ENCODE measurements at regions not wholly inside any gene's neighbourhood (a gene's known extent, or its start where the extent isn't known, plus 50 kb on each side); places are given as distances from the start of the nearest gene placed in this dataset.

DNA sequence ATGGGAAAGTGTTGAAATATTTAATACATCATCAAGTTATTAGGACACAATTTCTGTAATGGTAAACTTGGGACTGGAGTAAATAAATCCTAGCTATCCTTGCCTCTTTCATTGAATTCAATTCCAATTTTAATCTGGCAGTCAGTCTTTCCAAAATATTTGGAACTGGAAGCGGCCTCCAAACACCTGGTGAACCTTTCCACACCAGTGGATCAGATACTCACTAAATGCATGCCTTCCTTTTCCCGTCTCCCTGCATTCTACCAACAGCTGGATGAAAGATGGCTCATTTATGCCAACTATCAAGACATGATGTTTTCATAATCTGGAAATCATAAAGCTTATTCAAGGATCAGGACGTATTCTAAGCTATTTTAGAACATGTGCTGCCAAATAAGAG lies 488.2 kb upstream of the SPHKAP start:
- H3K4me3 ChIP-seq (ENCODE audit: low read depth, low read length): no peak overlapping the region
- TF ChIP-seq, protein P1, sequence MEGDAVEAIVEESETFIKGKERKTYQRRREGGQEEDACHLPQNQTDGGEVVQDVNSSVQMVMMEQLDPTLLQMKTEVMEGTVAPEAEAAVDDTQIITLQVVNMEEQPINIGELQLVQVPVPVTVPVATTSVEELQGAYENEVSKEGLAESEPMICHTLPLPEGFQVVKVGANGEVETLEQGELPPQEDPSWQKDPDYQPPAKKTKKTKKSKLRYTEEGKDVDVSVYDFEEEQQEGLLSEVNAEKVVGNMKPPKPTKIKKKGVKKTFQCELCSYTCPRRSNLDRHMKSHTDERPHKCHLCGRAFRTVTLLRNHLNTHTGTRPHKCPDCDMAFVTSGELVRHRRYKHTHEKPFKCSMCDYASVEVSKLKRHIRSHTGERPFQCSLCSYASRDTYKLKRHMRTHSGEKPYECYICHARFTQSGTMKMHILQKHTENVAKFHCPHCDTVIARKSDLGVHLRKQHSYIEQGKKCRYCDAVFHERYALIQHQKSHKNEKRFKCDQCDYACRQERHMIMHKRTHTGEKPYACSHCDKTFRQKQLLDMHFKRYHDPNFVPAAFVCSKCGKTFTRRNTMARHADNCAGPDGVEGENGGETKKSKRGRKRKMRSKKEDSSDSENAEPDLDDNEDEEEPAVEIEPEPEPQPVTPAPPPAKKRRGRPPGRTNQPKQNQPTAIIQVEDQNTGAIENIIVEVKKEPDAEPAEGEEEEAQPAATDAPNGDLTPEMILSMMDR (IDR thresholded peaks at IDR 0.05; ENCODE audit: borderline replicate concordance, insufficient read depth, low read depth, low read length): no peak

GRCh38 chr2:228665232-228665631 lies 483.7 kb upstream of the SPHKAP start:
- TF ChIP-seq, protein P1 (IDR thresholded peaks at IDR 0.05; ENCODE audit: borderline replicate concordance, insufficient read depth, low read depth, low read length): no peak
- no peak overlapping the region for H3K4me3 ChIP-seq (ENCODE audit: low read depth, low read length)

- TF ChIP-seq, protein P1 (IDR thresholded peaks at IDR 0.05; ENCODE audit: borderline replicate concordance, insufficient read depth, low read depth, low read length): no peak
- H3K4me3 ChIP-seq (ENCODE audit: low read depth, low read length): no peak overlapping the region
These were observed 477.5 kb upstream of the SPHKAP start for GRCh38 chr2:228658998-228659397.

DNA sequence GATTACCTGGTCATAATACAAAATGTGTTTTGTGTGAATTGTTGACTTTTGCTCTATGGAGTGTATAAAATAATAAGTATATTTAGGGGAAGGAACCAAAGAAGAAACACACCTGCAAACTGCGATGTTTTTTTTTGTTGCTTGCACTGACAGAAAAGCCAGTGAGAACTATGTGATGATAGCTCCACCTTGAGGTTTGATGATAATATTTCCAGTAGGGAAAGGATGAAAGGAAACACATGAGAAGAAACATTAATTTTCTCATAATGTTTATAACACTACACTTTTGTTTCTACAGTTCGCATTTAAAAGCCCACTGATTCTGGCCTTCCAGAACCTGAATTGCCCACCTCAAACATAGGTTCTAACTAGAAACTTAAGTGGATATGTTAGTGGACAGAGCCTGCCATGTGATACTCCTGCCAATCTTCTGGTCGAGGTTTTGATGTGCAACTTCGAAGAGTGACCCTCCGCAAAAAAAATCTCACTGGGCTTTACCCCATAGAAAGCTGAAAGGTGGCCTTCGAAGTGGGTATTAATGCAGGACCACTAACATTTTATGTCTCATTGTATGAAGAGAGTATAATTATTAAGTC lies 476.4 kb upstream of the SPHKAP start:
- no peak overlapping the region for H3K4me3 ChIP-seq (ENCODE audit: low read depth, low read length)
- TF ChIP-seq, protein P1 (IDR thresholded peaks at IDR 0.05; ENCODE audit: borderline replicate concordance, insufficient read depth, low read depth, low read length): no peak

DNA sequence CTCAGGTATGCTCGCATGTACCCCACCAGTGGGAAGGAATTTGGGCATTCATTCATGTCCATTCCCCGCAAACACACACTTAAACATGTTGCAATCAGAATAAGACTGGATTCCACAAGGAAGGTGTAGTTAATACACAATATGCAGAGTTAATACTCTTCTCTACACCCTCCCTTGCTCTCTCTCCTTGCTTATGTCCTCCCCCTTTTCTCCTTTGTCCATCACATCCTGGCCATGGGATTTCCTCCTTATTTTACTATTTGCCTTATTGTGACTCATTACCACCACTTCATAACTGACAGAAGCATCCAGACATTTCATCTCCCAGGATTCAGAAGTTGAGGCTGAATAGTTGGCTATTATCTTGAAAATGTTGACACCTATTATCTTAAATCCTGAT lies 473.8 kb upstream of the SPHKAP start:
- TF ChIP-seq, protein P1 (IDR thresholded peaks at IDR 0.05; ENCODE audit: borderline replicate concordance, insufficient read depth, low read depth, low read length): no peak
- H3K4me3 ChIP-seq (ENCODE audit: low read depth, low read length): no peak overlapping the region

DNA sequence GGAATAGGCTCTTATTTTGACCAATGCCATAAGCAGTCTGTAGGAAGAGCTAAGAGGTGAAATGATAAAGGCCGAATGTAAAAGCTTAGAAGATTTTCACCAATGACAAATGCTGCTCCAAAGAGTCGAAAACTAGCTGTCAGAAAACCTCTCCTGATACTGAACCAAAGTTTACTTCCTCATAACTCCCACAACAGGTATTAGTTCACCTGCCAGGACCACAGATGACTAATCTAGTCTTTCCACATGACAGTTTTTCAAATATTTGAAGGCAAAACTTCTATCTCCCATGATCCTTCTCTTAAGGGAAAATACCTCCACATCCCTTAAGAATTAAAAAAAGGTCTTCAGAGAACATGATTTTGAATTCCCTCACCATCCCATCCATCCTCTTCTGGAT lies 473.2 kb upstream of the SPHKAP start:
- no peak overlapping the region for H3K4me3 ChIP-seq (ENCODE audit: low read depth, low read length)
- TF ChIP-seq, protein P1 (IDR thresholded peaks at IDR 0.05; ENCODE audit: borderline replicate concordance, insufficient read depth, low read depth, low read length): no peak

GRCh38 chr2:228653884-228654283 lies 472.4 kb upstream of the SPHKAP start:
- no peak overlapping the region for H3K4me3 ChIP-seq (ENCODE audit: low read depth, low read length)
- TF ChIP-seq, protein P1 (IDR thresholded peaks at IDR 0.05; ENCODE audit: borderline replicate concordance, insufficient read depth, low read depth, low read length): no peak

Data from GM12875 (cell line).